H1 (cell line): ENCODE measurements at regions not wholly inside any gene's neighbourhood (a gene's known extent, or its start where the extent isn't known, plus 50 kb on each side); places are given as distances from the start of the nearest gene placed in this dataset.

Source experiments
- CTCF ChIA-PET: fragments of 300-600 bp; sonication (Branson Sonifier 250); formaldehyde crosslinking; loops from one replicate; lab custom pipeline; 2021; ENCODE audit not compliant: partially characterized antibody; lab: Charles Lee
- POLR2A ChIA-PET: fragments of 300-600 bp; sonication (Branson Sonifier 250); formaldehyde crosslinking; loops from one replicate; lab custom pipeline; 2021; ENCODE audit warnings: inconsistent platforms; ENCODE audit not compliant: partially characterized antibody; lab: Charles Lee
- DNase-seq, 2 experiments: peaks; one replicate each; pipeline versions ENCODE4 v3.0.0 to v3.0.0-alpha.2; 2010 to 2022; ENCODE audit warnings: low spot score in 2 of 2, low read depth in 1 of 2, mixed read lengths in 1 of 2
- FAIRE-seq: peaks from 2 replicates; lab custom pipeline; 2011; peaks lifted over from hg19 to GRCh38; lab: Jason Lieb, UNC
- H2AFZ ChIP-seq: 2 replicates; pipeline ENCODE4 v1.8.1; 2012; ENCODE audit warnings: low read length, inconsistent platforms
- H2AK5ac ChIP-seq: 2 replicates; pipeline ENCODE4 v1.6.1; 2013; ENCODE audit warnings: low read depth, low read length
- H2BK120ac ChIP-seq: replicated peaks from 2 replicates; pipeline ENCODE3; 2013; ENCODE audit warnings: low read depth, low read length, inconsistent platforms
- H2BK12ac ChIP-seq: 2 replicates; pipeline ENCODE4 v1.6.1; 2013; ENCODE audit warnings: low read depth, low read length
- H2BK15ac ChIP-seq: 2 replicates; pipeline ENCODE4 v1.6.1; 2013; ENCODE audit warnings: low read length
- H2BK20ac ChIP-seq: 2 replicates; pipeline ENCODE4 v1.6.1; 2013; ENCODE audit warnings: low read length
- H2BK5ac ChIP-seq: 2 replicates; pipeline ENCODE4 v1.6.1; 2013; ENCODE audit warnings: low read depth, low read length
- H3K14ac ChIP-seq: 2 replicates; pipeline ENCODE4 v1.6.1; 2013; ENCODE audit warnings: inconsistent platforms; ENCODE audit not compliant: insufficient read length
- H3K18ac ChIP-seq: 2 replicates; pipeline ENCODE4 v1.6.1; 2013; ENCODE audit warnings: low read length; ENCODE audit errors: extremely low read depth
- H3K23ac ChIP-seq: 2 replicates; pipeline ENCODE4 v1.6.1; 2013; ENCODE audit warnings: inconsistent platforms; ENCODE audit not compliant: insufficient read length
- H3K23me2 ChIP-seq: 2 replicates; pipeline ENCODE4 v1.6.1; 2013; ENCODE audit warnings: low read depth, low read length
- H3K27ac ChIP-seq: 2 replicates; pipeline ENCODE4 v1.6.1; 2011; ENCODE audit warnings: low read depth, low read length, inconsistent platforms
- H3K27me3 ChIP-seq, 4 experiments: replicated peaks in 1 of 4; 1 replicate in 1 of 4; 2 replicates in 3 of 4; pipeline versions ENCODE4 v1.6.1 to v1.8.1; 2011 to 2013; ENCODE audit warnings: low read length in 3 of 4, mild to moderate bottlenecking in 3 of 4, inconsistent platforms in 2 of 4, mixed read lengths in 2 of 4, moderate library complexity in 1 of 4; ENCODE audit not compliant: control insufficient read depth in 3 of 4, insufficient read depth in 3 of 4; ENCODE audit errors: extremely low read depth in 1 of 4
- H3K36me3 ChIP-seq, 4 experiments: 2 replicates each; pipeline versions ENCODE4 v1.6.1 to v1.8.1; 2011 to 2013; ENCODE audit warnings: mild to moderate bottlenecking in 4 of 4, low read length in 3 of 4, moderate library complexity in 2 of 4, control low read depth in 1 of 4, inconsistent platforms in 1 of 4; ENCODE audit not compliant: insufficient read depth in 4 of 4, control insufficient read depth in 2 of 4
- H3K4ac ChIP-seq: replicated peaks from 2 replicates; pipeline ENCODE3; 2013; ENCODE audit warnings: low read length, low read depth, mixed read lengths, inconsistent platforms; ENCODE audit not compliant: insufficient read length
- H3K4me1 ChIP-seq, 4 experiments: replicated peaks in 1 of 4; 1 replicate in 1 of 4; 2 replicates in 3 of 4; pipeline versions ENCODE4 v1.6.1 to v1.8.1; 2011 to 2013; ENCODE audit warnings: low read length in 3 of 4, inconsistent platforms in 2 of 4, mixed read lengths in 1 of 4; ENCODE audit not compliant: insufficient read depth in 4 of 4, control insufficient read depth in 3 of 4
- H3K4me2 ChIP-seq, 2 experiments: 2 replicates each; pipeline versions ENCODE4 v1.6.1 to v1.8.1; 2011 to 2013; ENCODE audit warnings: low read depth in 2 of 2, low read length in 2 of 2, control low read depth in 1 of 2, inconsistent platforms in 1 of 2, mild to moderate bottlenecking in 1 of 2; ENCODE audit not compliant: insufficient read depth in 1 of 2
- H3K4me3 ChIP-seq, 4 experiments: fragments of 200-600, 300-600 bp in 1 of 4; sonication (generic), shearing (Covaris generic), sonication (Bioruptor Twin) in 1 of 4; 2 replicates each; pipeline versions ENCODE4 v1.5.1 to v1.8.1; 2011 to 2016; ENCODE audit warnings: low read length in 4 of 4, low read depth in 3 of 4, control low read depth in 2 of 4, inconsistent platforms in 2 of 4, mild to moderate bottlenecking in 2 of 4, mixed read lengths in 1 of 4, moderate library complexity in 1 of 4; ENCODE audit not compliant: insufficient read depth in 2 of 4; ENCODE audit errors: extremely low read depth in 1 of 4
- H3K56ac ChIP-seq: replicated peaks from 2 replicates; pipeline ENCODE3; 2013; ENCODE audit warnings: low read depth, mild to moderate bottlenecking, mixed read lengths, low read length, inconsistent platforms; ENCODE audit not compliant: insufficient read length
- H3K79me1 ChIP-seq: 2 replicates; pipeline ENCODE4 v1.6.1; 2013; ENCODE audit warnings: low read depth, low read length, control low read depth
- H3K79me2 ChIP-seq, 2 experiments: 2 replicates each; pipeline versions ENCODE4 v1.6.1 to v1.8.1; 2012 to 2013; ENCODE audit warnings: low read length in 2 of 2, mild to moderate bottlenecking in 2 of 2, inconsistent platforms in 1 of 2; ENCODE audit not compliant: insufficient read depth in 2 of 2, control insufficient read depth in 1 of 2
- H3K9ac ChIP-seq, 4 experiments: replicated peaks in 1 of 4; 1 replicate in 1 of 4; 2 replicates in 3 of 4; pipeline versions ENCODE4 v1.6.1 to v1.8.1; 2011 to 2013; ENCODE audit warnings: low read depth in 3 of 4, low read length in 3 of 4, control low read depth in 2 of 4, mild to moderate bottlenecking in 2 of 4, moderate library complexity in 2 of 4, inconsistent platforms in 1 of 4; ENCODE audit errors: extremely low read depth in 1 of 4
- H3K9me3 ChIP-seq, 2 experiments: 2 replicates each; pipeline versions ENCODE4 v1.6.1 to v1.8.1; 2012 to 2013; ENCODE audit warnings: mild to moderate bottlenecking in 2 of 2, moderate library complexity in 2 of 2, control low read depth in 1 of 2, inconsistent platforms in 1 of 2, low read depth in 1 of 2, low read length in 1 of 2, mixed read lengths in 1 of 2; ENCODE audit not compliant: insufficient read depth in 2 of 2
- H4K20me1 ChIP-seq, 2 experiments: replicated peaks in 1 of 2; 2 replicates each; pipeline versions ENCODE3 to v1.8.1; 2011 to 2013; ENCODE audit warnings: inconsistent platforms in 2 of 2, low read length in 2 of 2, mild to moderate bottlenecking in 1 of 2; ENCODE audit not compliant: insufficient read depth in 2 of 2, control insufficient read depth in 1 of 2
- H4K5ac ChIP-seq: 2 replicates; pipeline ENCODE4 v1.6.1; 2013; ENCODE audit warnings: low read length, low read depth, mixed read lengths, inconsistent platforms; ENCODE audit not compliant: insufficient read length
- H4K8ac ChIP-seq: 2 replicates; pipeline ENCODE4 v1.8.0; 2013; ENCODE audit warnings: mild to moderate bottlenecking, moderate library complexity, low read length, inconsistent platforms; ENCODE audit not compliant: insufficient read depth; ENCODE audit errors: extremely low read depth
- H4K91ac ChIP-seq: replicated peaks from 2 replicates; pipeline ENCODE3; 2013; ENCODE audit warnings: low read length, mixed read lengths, inconsistent platforms; ENCODE audit not compliant: insufficient read length
- CHD2 ChIP-seq: IDR thresholded peaks from 2 replicates; pipeline ENCODE4 v1.6.1; 2012; ENCODE audit warnings: low read length, improper control_type of control experiment
- WGBS, 2 experiments: shearing (Covaris generic) in 1 of 2; methylation state at CpG; one replicate each; pipeline versions ENCODE4 v1.1.6 to v1.1.7; 2013 to 2015; ENCODE audit warnings: low lambda C conversion rate in 2 of 2, mixed read lengths in 2 of 2, inconsistent platforms in 1 of 2, low coverage in 1 of 2, missing lambda C conversion rate in 1 of 2; ENCODE audit not compliant: insufficient replicate concordance in 2 of 2, insufficient coverage in 1 of 2, insufficient read length in 1 of 2; ENCODE audit errors: extremely low coverage in 1 of 2, missing lambda C conversion rate in 1 of 2; 5-methylcytosine and 5-hydroxymethylcytosine counted together

GRCh38 chr1:219670426-219671149 lies 57.7 kb upstream of the ZC3H11B start:
- H2AK5ac ChIP-seq: no peak overlapping the region
- no peak for TF ChIP-seq CHD2
- DNase-seq (no peak), FAIRE-seq (no peak)
- H3K14ac ChIP-seq: no peak overlapping the region
- no peak overlapping the region for H4K5ac ChIP-seq
- H3K4me1 ChIP-seq: no peaks in the 10 kb centered on the region
- CTCF ChIA-PET: interaction anchor here (6.0 kb wide), 1 partner anchor 9 kb away, joined by 28 read pairs; no protein-coding TSS in a partner anchor
- H3K56ac ChIP-seq: no peak overlapping the region
- H3K79me1 ChIP-seq: no peaks in the 10 kb centered on the region
- H3K9me3 ChIP-seq: no peaks in the 10 kb centered on the region
- no peaks in the 10 kb centered on the region for H3K36me3 ChIP-seq
- H2BK20ac ChIP-seq: no peak overlapping the region
- no peak overlapping the region for H3K4me2 ChIP-seq
- no peak overlapping the region for H2BK12ac ChIP-seq
- no peaks in the 10 kb centered on the region for H3K79me2 ChIP-seq
- no peak overlapping the region for H3K9ac ChIP-seq
- H4K8ac ChIP-seq: no peak overlapping the region
- H3K18ac ChIP-seq: no peak overlapping the region
- no peak overlapping the region for H3K4me3 ChIP-seq
- no peak overlapping the region for H2BK120ac ChIP-seq
- H3K27me3 ChIP-seq: no peaks in the 10 kb centered on the region
- H2AFZ ChIP-seq: no peak overlapping the region
- H4K20me1 ChIP-seq: no peaks in the 10 kb centered on the region
- no peaks in the 10 kb centered on the region; the same call in 1 of the 2 replicates for H3K23me2 ChIP-seq
- H3K4ac ChIP-seq: no peak overlapping the region
- no peak overlapping the region for H4K91ac ChIP-seq
- H2BK5ac ChIP-seq: no peak overlapping the region
- no peak overlapping the region for H2BK15ac ChIP-seq
- H3K23ac ChIP-seq: no peak overlapping the region
- no peak overlapping the region for H3K27ac ChIP-seq
- POLR2A ChIA-PET: no interaction called here
- WGBS, 2 experiments: 88% methylated on average over 7 of the region's 7 CpGs; no CpG with 5 or more reads in 1 of the 2 experiments
